ENCODE measurements at regions not wholly inside any gene's neighbourhood (a gene's known extent, or its start where the extent isn't known, plus 50 kb on each side); places are given as distances from the start of the nearest gene placed in this dataset.

GRCh38 chr4:83890816-83891215, 354.9 kb downstream of the GPAT3 start:
- Histone ChIP-seq H3K36me3 (ENCODE audit: control insufficient read depth, insufficient read depth, low read length) (no peaks in the 10 kb centered on the region), H3K4me1 (ENCODE audit: control insufficient read depth, insufficient read depth, low read length) (no peaks in the 10 kb centered on the region), H3K27ac (ENCODE audit: low read length) (no peak overlapping the region), H3K4me3 (ENCODE audit: low read length) (no peak overlapping the region), H3K27me3 (ENCODE audit: control insufficient read depth, insufficient read depth, low read length) (no peaks in the 10 kb centered on the region), H3K9me3 (ENCODE audit: control insufficient read depth, insufficient read depth, low read length) (no peaks in the 10 kb centered on the region)
- Mint-ChIP-seq H3K4me3 (no peak overlapping the region), H3K27ac (no peak overlapping the region), H3K4me1 (no peaks in the 10 kb centered on the region), H3K36me3 (no peaks in the 10 kb centered on the region), H3K27me3 (ENCODE audit: low read depth in 2 of 2) (no peaks in the 10 kb centered on the region), H3K9me3 (peaks cover 4 to 5% of the 10 kb centered on the region in 2 donors)
- no peak for TF ChIP-seq CTCF (IDR thresholded peaks at IDR 0.05)
- 100% methylated on average over 1 of the region's 1 CpG for WGBS (ENCODE audit: insufficient coverage)
- intact Hi-C loops (cut with micrococcal nuclease) = no loop called here
- no peak for DNase-seq
- no peak for ATAC-seq

GRCh38 chr4:83890231-83890630, 354.3 kb downstream of the GPAT3 start:
- Mint-ChIP-seq H3K4me3 (no peak overlapping the region), H3K27me3 (ENCODE audit: low read depth in 2 of 2) (no peaks in the 10 kb centered on the region), H3K36me3 (no peaks in the 10 kb centered on the region), H3K4me1 (no peaks in the 10 kb centered on the region), H3K27ac (no peak overlapping the region), H3K9me3 (peaks cover 4 to 5% of the 10 kb centered on the region in 2 donors)
- TF ChIP-seq CTCF (IDR thresholded peaks at IDR 0.05) = no peak
- ATAC-seq = no peak
- no peaks in the 10 kb centered on the region for H3K4me1 ChIP-seq (ENCODE audit: control insufficient read depth, insufficient read depth, low read length)
- intact Hi-C loops (cut with micrococcal nuclease) = no loop called here
- no peak for DNase-seq
- 93% methylated on average over 2 of the region's 2 CpGs for WGBS (ENCODE audit: insufficient coverage)
- H3K36me3 ChIP-seq (ENCODE audit: control insufficient read depth, insufficient read depth, low read length) = no peaks in the 10 kb centered on the region
- H3K9me3 ChIP-seq (ENCODE audit: control insufficient read depth, insufficient read depth, low read length) = no peaks in the 10 kb centered on the region
- no peaks in the 10 kb centered on the region for H3K27me3 ChIP-seq (ENCODE audit: control insufficient read depth, insufficient read depth, low read length)
- no peak overlapping the region for H3K27ac ChIP-seq (ENCODE audit: low read length)
- H3K4me3 ChIP-seq (ENCODE audit: low read length) = no peak overlapping the region

- Mint-ChIP-seq H3K36me3 (no peaks in the 10 kb centered on the region), H3K4me3 (no peak overlapping the region), H3K27ac (no peak overlapping the region), H3K27me3 (ENCODE audit: low read depth in 2 of 2) (no peaks in the 10 kb centered on the region), H3K4me1 (no peaks in the 10 kb centered on the region), H3K9me3 (peaks cover 4 to 5% of the 10 kb centered on the region in 2 donors)
- Histone ChIP-seq H3K9me3 (ENCODE audit: control insufficient read depth, insufficient read depth, low read length) (no peaks in the 10 kb centered on the region), H3K27me3 (ENCODE audit: control insufficient read depth, insufficient read depth, low read length) (no peaks in the 10 kb centered on the region), H3K4me3 (ENCODE audit: low read length) (no peak overlapping the region), H3K27ac (ENCODE audit: low read length) (no peak overlapping the region), H3K36me3 (ENCODE audit: control insufficient read depth, insufficient read depth, low read length) (no peaks in the 10 kb centered on the region), H3K4me1 (ENCODE audit: control insufficient read depth, insufficient read depth, low read length) (no peaks in the 10 kb centered on the region)
- ATAC-seq (no peak), DNase-seq (no peak)
- intact Hi-C loops (cut with micrococcal nuclease) = no loop called here
- no peak for TF ChIP-seq CTCF (IDR thresholded peaks at IDR 0.05)
- no CpG with 5 or more reads among the region's 2 CpGs for WGBS (ENCODE audit: insufficient coverage)
Measured at GRCh38 chr4:83889802-83890201, 353.9 kb downstream of the GPAT3 start.
